Right atrium auricular region (tissue), 2 donors: ENCODE measurements at regions not wholly inside any gene's neighbourhood (a gene's known extent, or its start where the extent isn't known, plus 50 kb on each side); places are given as distances from the start of the nearest gene placed in this dataset.

Experiments
- DNase-seq: peaks from one replicate; pipeline ENCODE4 v3.0.0-alpha.2; 2019; ENCODE audit warnings: low spot score
- H3K27ac ChIP-seq, 2 donors: fragments of 200-600 bp; sonication (generic); 1 replicate in 1 of 2; 2 replicates in 1 of 2; pipeline ENCODE4 v1.5.1; 2016 to 2019
- H3K27me3 ChIP-seq, 2 donors: fragments of 200-600 bp; sonication (generic); one replicate each; pipeline versions ENCODE4 v1.5.1 to v1.6.0; 2017 to 2019
- H3K36me3 ChIP-seq: fragments of 200-600 bp; sonication (generic); one replicate; pipeline ENCODE4 v1.5.1; 2016
- H3K4me1 ChIP-seq, 2 donors: fragments of 200-600 bp; sonication (generic); one replicate each; pipeline versions ENCODE4 v1.5.1 to v1.6.0; 2017 to 2019
- H3K4me3 ChIP-seq, 2 donors: fragments of 200-600 bp; sonication (generic); 1 replicate in 1 of 2; 2 replicates in 1 of 2; pipeline ENCODE4 v1.5.1; 2017 to 2019; ENCODE audit warnings: mild to moderate bottlenecking in 1 of 2, moderate library complexity in 1 of 2
- H3K9me3 ChIP-seq, 2 donors: fragments of 200-600 bp; sonication (generic); one replicate each; pipeline ENCODE4 v1.5.1; 2019
- TF ChIP-seq, protein P1 (sequence below), 2 donors: fragments of 200-600 bp; sonication (generic); IDR thresholded peaks; one replicate each; pipeline ENCODE4 v1.5.1; 2019; ENCODE audit warnings: antibody characterized with exemption in 2 of 2

DNA sequence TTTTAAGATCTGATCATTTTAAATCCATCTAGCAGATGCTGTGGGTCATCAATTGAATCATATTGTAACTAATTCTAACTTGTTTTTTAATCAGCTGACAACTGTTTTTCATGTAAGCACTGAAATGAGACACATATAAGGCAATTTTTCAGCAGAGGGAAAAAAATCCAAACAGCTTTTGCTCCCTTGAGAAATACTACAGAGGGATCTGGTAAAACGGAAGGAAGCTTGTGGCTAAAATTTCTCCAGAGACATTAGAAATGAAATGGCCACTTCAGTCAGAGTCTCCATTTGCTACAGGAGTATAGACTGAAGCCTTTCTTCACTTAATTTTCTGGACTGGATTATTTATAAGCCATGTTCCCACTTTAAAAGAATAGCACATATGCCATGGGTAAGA lies 385.9 kb downstream of the MAN2A1 start:
- H3K4me3 ChIP-seq = no peak overlapping the region
- H3K36me3 ChIP-seq = no peaks in the 10 kb centered on the region
- no peaks in the 10 kb centered on the region for H3K4me1 ChIP-seq
- no peak for DNase-seq
- H3K27ac ChIP-seq = no peak overlapping the region
- H3K27me3 ChIP-seq = no peaks in the 10 kb centered on the region
- H3K9me3 ChIP-seq = peaks cover 0 to 25% of the 10 kb centered on the region in 2 donors
- TF ChIP-seq, protein P1, sequence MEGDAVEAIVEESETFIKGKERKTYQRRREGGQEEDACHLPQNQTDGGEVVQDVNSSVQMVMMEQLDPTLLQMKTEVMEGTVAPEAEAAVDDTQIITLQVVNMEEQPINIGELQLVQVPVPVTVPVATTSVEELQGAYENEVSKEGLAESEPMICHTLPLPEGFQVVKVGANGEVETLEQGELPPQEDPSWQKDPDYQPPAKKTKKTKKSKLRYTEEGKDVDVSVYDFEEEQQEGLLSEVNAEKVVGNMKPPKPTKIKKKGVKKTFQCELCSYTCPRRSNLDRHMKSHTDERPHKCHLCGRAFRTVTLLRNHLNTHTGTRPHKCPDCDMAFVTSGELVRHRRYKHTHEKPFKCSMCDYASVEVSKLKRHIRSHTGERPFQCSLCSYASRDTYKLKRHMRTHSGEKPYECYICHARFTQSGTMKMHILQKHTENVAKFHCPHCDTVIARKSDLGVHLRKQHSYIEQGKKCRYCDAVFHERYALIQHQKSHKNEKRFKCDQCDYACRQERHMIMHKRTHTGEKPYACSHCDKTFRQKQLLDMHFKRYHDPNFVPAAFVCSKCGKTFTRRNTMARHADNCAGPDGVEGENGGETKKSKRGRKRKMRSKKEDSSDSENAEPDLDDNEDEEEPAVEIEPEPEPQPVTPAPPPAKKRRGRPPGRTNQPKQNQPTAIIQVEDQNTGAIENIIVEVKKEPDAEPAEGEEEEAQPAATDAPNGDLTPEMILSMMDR (IDR thresholded peaks at IDR 0.05) = no peak

DNA sequence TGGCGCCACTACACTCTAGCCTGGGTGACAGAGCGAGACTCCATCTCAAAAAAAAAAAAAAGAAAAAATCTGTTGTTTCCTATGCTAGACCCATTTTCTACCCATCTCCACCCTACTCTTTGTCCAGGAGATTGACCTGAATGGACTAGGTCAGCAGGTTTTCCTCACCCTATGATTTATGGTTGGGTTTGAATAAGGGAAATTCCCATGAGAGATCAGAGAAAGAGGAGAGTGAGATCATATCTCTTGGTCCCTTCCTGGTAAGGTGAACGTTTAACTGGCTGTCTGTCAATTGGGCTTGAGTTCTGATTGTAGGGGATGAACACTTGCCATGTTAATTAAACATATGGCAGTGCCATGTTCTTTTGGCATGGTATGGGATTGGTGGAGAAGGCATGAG lies 387.4 kb downstream of the MAN2A1 start:
- no peaks in the 10 kb centered on the region for H3K4me1 ChIP-seq
- no peak for DNase-seq
- no peak overlapping the region for H3K4me3 ChIP-seq
- TF ChIP-seq, protein P1 (IDR thresholded peaks at IDR 0.05) = no peak
- peaks cover 0 to 21% of the 10 kb centered on the region in 2 donors for H3K9me3 ChIP-seq
- no peak overlapping the region for H3K27ac ChIP-seq
- no peaks in the 10 kb centered on the region for H3K27me3 ChIP-seq
- H3K36me3 ChIP-seq = no peaks in the 10 kb centered on the region

DNA sequence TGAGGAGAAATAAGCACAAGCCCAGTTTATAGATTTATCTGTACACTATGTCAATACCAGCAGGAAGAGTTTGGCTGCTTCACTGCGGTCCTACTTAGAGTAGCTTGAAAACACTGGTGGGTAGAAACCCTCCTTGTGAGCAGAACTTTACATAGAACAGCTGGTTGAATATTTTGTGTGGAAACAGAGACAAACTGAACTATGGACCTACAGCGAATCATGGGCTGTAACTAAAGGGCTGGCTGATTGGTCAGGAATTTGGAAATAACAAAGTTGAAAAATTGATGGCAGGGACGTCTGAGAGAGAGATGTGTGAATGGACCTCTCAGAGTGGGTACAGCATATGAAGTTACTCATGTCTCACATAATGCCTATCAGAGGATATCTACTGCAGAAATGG lies 392.5 kb downstream of the MAN2A1 start:
- Histone ChIP-seq H3K4me1 (no peaks in the 10 kb centered on the region), H3K36me3 (no peaks in the 10 kb centered on the region), H3K27me3 (no peaks in the 10 kb centered on the region), H3K4me3 (no peak overlapping the region), H3K9me3 (no peaks in the 10 kb centered on the region), H3K27ac (no peak overlapping the region)
- TF ChIP-seq, protein P1 (IDR thresholded peaks at IDR 0.05) = no peak
- DNase-seq = no peak

DNA sequence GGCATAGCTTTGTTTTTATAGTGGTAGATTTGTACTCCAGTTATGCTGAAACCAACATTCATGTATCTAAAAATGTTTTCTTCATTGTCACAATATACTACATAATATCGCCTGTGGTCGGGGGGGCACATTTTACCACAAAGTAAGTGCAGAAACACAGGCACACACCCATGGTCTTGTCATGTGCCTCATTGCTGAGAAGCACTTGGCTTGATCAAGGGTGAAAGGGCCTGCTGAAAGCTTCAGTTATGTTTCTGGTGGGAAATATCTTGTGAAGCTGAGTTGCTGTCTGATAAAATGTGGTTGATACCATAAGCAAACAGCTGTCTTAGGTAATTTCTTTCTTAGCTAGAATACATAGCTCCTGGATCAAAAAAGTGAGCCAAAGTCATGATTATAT lies 393.1 kb downstream of the MAN2A1 start:
- TF ChIP-seq, protein P1 (IDR thresholded peaks at IDR 0.05) = no peak
- Histone ChIP-seq H3K4me3 (no peak overlapping the region), H3K27ac (no peak overlapping the region), H3K36me3 (no peaks in the 10 kb centered on the region), H3K27me3 (peaks cover 0 to 1% of the 10 kb centered on the region in 2 donors), H3K4me1 (no peaks in the 10 kb centered on the region), H3K9me3 (no peaks in the 10 kb centered on the region)
- DNase-seq = no peak

DNA sequence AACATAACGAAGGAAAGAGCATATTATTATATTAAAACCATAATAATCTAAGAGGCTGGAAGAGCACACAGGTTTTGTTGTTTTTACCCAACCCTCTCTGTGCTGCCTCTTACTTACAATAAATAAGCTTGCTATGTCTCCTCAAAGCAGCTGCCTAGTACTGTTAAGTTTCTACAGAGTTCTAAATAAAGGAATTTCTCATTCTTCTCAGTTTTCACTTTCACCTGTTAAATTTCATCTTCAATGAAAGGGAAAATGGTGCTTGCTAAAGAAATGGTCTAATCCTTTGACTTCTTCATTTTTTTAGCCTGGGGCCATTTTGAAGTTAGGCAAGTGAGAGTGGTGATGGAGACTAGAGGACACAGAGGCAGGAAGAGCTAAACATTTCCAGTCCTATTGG lies 396.1 kb downstream of the MAN2A1 start:
- no peak for DNase-seq
- Histone ChIP-seq H3K36me3 (no peaks in the 10 kb centered on the region), H3K27me3 (peaks cover 0 to 4% of the 10 kb centered on the region in 2 donors), H3K9me3 (no peaks in the 10 kb centered on the region), H3K27ac (no peak overlapping the region), H3K4me3 (no peak overlapping the region), H3K4me1 (no peaks in the 10 kb centered on the region)
- TF ChIP-seq, protein P1 (IDR thresholded peaks at IDR 0.05) = no peak

DNA sequence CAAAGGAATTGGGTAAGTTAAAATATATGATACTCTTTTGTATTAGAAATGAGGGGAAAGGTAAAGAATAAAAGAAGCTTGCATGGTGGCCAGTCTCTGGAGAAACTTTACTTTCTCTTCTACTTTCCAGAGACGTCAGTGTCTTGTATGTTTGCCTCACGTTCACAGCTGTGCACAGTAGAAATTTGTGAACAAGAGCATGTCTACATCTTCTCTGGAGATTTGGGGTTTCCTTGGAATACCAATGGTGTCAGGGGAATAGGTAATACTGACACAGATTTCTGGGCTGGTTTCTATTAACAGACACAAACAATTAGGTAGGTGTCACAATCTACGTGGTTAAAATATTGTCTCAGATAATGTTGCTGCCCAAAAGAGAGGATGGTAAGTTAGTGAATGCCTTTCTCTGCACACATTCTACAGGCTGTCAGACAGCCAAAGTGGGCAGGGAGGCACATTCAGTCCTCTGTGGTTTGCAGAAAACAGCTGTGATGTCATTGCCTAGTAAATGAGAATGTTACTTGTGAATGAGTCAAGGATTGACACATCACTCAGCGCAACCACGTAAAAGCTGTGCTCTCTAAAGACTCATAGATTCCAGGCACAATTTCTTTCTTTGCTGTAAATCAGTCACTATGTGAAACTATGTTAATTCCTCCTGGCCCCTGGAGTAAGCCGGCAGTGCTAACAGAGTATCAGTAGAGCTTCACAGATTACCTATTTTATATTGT lies 397.1 kb downstream of the MAN2A1 start:
- Histone ChIP-seq H3K27ac (no peak overlapping the region), H3K9me3 (no peaks in the 10 kb centered on the region), H3K4me1 (no peaks in the 10 kb centered on the region), H3K27me3 (peaks cover 0 to 4% of the 10 kb centered on the region in 2 donors), H3K4me3 (no peak overlapping the region), H3K36me3 (no peaks in the 10 kb centered on the region)
- no peak for DNase-seq
- TF ChIP-seq, protein P1 (IDR thresholded peaks at IDR 0.05) = no peak
